ENCODE measurements at regions not wholly inside any gene's neighbourhood (a gene's known extent, or its start where the extent isn't known, plus 50 kb on each side); places are given as distances from the start of the nearest gene placed in this dataset.
"Not testable (repeated sequence)": the region's sequence is repeated elsewhere in the genome, so short reads cannot be mapped to it uniquely, and the experiment has no call there.

- no peak for DNase-seq (ENCODE audit: low read depth, low spot score)
Measured at GRCh38 chr2:88396209-88396608, 56.3 kb downstream of the FOXI3 start.

DNA sequence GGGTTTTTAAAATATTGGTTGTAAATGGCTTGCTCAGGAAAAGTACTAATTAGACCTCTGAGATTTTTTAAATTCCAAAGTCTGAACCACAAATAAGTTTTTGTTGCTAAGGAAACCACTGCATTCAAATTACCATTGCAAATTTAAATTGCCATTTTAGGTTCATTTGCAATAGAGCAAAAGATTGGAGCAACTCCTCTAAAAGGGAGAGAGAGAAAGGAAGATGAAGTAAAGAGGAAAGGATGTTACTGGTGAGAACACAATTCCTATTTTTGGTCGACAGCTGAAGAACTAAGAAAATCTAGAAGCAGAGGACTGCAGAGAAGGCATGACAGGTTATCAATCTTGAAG is 74.9 kb downstream of the FOXI3 start:
- no peak for DNase-seq (ENCODE audit: low read depth, low spot score)

GRCh38 chr2:88372042-88372441 is 80.5 kb downstream of the FOXI3 start:
- DNase-seq (ENCODE audit: low read depth, low spot score), result no peak

DNA sequence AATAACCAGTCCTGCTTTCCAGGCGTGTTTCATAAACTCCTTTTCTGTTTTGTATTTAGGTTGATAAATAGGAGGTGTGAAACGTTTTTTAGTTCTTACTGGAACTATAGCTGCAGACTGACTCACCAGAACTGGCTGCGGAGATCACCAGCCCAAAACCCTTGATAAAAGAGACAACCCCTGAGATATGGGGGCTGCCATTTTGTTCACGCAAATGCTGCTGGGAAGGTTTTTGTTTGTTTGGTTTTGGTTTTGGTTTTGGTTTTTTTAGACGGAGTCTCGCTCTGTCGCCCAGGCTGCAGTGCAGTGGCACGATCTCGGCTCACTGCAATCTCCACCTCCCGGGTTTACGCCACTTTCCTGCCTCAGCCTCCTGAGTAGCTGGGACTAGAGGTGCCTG is 87.1 kb downstream of the FOXI3 start:
- not testable (repeated sequence) for DNase-seq (ENCODE audit: low read depth, low spot score)

GRCh38 chr2:88355486-88355885 is 97.0 kb downstream of the FOXI3 start:
- no peak for DNase-seq (ENCODE audit: low read depth, low spot score)

DNA sequence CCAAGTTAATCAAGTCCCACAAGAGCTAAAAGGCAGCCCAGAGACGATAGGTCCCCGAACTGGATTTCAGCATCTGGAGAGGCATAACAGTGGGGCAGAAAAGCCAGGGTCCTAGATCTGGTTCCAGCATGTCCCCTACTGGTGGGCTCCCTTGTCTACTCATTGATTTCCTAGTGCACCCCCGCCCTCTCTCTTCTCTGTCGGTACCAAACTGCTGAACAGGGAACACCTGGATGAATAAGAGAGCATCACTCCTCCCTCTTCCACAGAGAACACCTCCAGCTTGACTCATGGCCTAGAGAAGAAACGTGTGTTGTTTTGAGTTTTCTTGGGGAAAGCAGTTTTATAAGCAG is 101.3 kb downstream of the FOXI3 start:
- DNase-seq (ENCODE audit: low read depth, low spot score), result no peak

DNA sequence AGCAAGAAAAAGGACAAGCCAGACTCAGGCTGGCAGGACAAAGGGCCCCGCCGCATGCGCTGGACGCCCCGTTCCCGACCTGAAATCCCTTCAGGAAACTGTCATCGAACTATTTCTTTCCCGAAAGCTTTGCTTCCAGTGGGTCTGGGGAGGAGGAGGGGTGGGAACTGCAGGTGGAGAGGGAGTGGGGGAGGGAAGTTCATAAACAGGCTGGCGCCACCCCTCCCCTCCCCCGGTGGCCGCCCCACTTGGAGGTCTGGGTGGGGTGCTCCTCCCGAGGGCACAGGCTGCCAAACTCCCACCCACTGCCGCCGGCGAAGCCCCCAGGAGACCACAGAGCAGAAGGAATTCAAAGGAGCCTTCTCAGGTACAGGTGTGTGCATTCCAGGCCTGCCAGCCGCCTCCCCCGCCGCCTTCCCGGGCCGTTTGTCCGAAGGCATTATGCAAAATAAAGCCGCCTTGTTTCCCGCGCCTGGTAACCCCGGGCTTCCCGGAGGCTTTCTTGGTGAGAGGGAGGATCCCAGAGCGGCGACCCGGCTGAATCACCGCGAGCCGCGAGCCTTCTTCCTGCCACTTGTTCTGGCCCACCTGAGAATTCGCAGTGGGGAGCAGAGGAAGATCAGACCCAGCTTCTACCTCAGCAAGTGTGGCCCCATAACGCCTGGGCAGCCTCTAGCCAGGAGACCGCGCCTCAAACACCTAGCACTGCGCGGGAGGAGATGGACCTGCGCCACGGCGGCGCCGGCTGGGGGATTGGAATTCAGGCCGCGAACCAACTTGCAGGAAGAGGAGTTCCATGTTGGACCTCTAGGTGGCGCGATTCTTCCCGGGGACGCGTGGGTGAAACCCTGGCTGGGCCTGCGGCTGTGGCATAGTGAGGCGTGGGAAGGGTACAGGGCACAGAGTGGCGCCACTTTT is 101.9 kb downstream of the FOXI3 start:
- peak; percentile 35 for DNase-seq (ENCODE audit: low read depth, low spot score)

- DNase-seq (ENCODE audit: low read depth, low spot score), result no peak
Measured at GRCh38 chr2:88345842-88346241, 106.7 kb downstream of the FOXI3 start.

GRCh38 chr2:88342749-88343148 is 109.7 kb downstream of the FOXI3 start:
- DNase-seq (ENCODE audit: low read depth, low spot score), result no peak

GRCh38 chr2:88334418-88334817 is 118.1 kb downstream of the FOXI3 start:
- DNase-seq (ENCODE audit: low read depth, low spot score), result no peak

GRCh38 chr2:88331239-88331638 is 121.3 kb downstream of the FOXI3 start:
- DNase-seq (ENCODE audit: low read depth, low spot score), result no peak

GRCh38 chr2:88329815-88330603 is 122.5 kb downstream of the FOXI3 start:
- no peak for DNase-seq (ENCODE audit: low read depth, low spot score)

DNA sequence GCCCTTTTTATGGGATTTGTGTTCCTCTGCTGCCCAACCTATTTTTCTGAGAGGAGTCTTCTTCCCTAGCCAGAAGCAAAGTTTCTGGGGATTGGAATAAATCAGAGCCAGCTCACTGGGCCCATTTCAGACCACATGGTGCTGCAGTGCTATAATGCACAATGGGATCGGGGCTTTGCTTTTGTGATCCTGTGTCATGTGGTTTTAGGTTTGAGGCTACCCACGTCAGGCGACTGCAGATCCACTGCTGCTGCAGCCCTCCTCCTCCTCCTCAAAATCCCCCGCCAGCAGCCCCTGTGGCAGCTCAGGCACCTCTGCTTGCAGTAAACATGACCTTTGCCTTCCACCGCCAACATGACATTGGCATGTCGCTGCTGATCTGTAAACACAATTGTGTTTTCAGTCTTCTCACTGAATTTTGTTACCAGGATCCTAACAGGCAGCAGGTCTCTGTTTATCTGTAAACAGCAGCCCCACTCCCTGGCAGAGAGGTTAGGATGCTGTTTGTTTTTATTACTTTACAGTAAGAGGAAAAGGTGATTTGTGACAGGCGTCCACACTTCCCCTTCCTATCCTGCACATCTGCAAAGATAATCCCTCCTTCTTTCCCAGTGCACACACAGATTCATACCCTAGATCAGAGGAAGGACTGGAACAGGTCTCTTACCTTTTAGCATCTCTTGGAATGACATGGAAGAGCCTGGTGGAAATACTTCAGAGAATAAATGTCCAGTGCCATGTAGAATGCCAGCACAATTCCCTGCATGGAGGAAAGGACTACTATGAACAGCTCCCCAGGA is 130.8 kb downstream of the FOXI3 start:
- DNase-seq (ENCODE audit: low read depth, low spot score), result no peak

DNA sequence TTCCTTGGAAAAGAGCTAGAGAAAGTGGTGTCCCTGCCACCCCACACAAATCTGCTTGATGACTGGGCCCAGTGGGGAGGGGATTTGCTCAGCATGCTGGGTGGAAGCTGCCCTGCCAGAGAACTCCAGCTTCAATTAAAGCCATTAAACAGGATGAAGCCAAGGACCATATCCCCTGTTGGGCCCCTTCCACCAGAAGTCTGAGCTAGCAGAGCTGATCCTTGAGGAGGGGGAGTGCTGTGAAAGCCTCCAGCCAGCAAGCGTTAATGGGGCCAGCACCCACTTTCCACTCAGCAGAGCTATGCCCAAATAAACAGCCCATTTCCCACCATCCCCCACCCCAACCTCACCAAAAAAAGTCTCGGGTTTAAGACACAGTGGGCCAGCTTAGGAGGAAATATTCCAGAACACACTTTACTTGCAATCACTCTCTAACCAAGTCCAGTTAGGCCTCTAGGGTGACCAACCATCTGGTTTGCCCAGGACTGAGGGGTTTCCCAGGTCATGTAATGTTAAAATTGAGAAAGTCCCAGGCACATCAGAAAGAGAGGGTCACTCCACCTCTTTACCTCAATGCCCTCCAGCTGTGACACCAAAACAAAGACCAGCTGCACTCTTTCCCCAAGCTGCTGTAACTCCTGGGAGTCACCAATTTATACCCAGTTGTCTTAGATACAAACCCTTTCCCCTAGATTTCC is 132.3 kb downstream of the FOXI3 start:
- no peak for DNase-seq (ENCODE audit: low read depth, low spot score)

DNA sequence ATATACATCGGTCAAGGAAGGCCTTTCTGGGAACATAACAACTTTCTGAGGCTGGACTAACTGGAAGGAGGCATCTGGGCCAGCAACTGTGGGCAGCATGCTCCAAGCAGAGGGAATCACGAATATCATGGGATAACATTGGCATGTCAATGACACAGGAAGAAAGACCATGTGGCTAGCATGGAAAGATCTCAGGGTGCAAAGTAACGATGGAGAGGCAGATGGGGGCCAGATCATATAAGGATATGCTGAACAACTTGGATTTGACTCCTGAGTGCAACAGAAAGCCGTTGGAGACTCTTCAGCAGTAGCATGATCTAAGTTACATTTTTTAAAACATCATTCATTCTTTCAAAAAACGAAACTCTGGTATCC is 133.6 kb downstream of the FOXI3 start:
- DNase-seq (ENCODE audit: low read depth, low spot score), result no peak

DNA sequence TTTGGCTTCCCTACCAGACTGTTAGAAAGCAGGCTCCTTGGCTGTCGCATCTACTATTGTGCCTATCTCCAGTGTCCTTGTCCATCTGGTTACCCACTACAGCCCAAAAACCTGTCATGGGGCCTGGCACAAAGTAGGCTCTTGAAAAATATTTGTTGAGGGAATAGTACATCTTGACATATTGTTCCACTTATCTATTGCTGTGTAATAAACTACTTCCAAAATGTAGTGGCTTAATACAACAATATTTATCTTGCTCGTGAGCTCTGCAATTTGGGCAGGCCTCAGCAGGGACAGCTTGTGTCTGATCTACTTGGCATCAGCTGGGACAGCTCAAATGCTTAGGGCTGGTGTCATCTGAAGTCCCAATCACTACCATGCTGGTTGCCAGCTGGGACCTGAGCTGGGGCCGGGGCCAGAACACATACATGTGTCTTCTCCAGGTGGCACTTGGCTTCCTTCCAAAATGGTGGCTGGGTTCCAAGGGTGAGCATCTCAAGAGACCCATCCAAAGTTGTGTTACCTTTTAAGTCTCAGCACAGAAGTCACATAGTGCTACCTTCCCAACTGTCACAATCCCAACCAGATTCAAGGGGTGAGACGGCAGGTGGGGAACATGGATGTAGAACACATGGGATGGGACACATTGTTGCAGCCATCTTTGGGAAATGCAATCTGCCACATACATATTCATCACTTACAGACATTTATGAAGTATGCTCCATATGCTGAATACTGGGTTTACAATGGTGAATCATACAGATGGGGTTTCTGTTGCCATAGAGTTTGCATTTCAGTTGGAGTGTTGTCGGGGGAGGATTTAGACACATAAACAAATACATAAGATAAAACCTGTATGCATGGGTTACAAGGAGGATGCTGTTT is 134.2 kb downstream of the FOXI3 start:
- no peak for DNase-seq (ENCODE audit: low read depth, low spot score)

- no peak for DNase-seq (ENCODE audit: low read depth, low spot score)
Measured at GRCh38 chr2:88310787-88311186, 140.6 kb downstream of the THNSL2 start.

DNA sequence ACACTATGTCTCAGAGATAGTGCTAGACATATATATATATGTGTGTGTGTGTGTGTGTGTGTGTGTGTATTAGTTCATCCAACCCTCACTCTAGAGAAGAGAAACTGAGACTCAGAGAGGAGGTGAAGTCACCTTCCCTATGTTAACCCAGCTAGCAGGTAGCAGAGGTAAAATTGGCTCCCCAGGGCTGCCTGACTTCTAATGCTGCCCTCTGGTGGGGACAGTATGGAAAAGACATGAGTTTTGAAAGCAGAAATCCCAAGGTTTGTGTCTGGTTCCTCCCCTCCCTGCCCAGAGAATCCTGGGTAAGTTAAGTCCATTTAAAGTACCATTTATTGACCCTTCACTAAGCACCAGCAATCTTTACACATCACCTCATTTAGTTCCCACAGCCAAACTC is 137.7 kb downstream of the THNSL2 start:
- DNase-seq (ENCODE audit: low read depth, low spot score), result no peak

DNA sequence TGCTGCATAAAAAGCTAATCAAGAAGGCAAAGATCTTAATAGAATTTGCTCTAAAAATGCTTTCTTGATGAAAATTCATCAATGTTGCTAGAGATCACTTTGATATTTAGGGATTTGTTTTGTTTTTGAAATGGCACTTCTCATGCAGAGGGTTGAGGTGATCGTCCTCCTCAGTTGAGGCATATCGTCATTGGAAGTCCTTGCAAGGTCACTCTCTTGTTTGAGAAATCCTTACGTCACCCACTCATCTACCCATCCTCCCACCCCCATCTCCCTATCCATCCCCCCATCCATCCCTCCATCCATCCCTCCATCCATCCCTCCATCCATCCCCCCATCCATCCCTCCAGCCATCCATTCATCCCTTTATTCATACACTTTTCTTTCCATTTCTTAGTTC is 133.7 kb downstream of the THNSL2 start:
- no peak for DNase-seq (ENCODE audit: low read depth, low spot score)

DNA sequence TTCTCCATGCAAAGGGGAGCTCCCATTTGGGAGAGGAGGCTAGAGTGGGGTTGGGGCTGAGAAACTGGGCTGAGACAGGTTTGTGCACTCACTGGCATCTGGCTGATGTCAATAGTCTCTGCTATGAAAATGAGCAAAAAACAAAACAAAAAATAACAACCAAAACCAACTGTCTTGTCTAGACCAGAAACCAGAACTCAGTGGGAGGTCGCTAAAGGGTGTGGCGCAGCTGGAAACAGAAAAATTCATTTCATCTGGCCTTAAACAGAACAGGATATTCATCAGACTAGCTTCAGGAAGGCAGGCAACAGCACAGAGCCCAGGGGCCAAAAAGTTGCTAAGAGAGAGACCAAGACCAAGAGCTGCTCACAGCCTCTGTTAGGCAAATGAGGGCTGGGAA is 126.1 kb downstream of the THNSL2 start:
- no peak for DNase-seq (ENCODE audit: low read depth, low spot score)

Data from activated naive CD8-positive, alpha-beta T cell treated with anti-CD3 and anti-CD28 coated beads, Interleukin-2, amount 50 U/mL, for 16 hours (primary cell).